ENCODE measurements at regions not wholly inside any gene's neighbourhood (a gene's known extent, or its start where the extent isn't known, plus 50 kb on each side); places are given as distances from the start of the nearest gene placed in this dataset.

GRCh38 chr9:7871977-7872730 is 72.6 kb upstream of the DMAC1 start:
- H3K4me1 ChIP-seq, result no peaks in the 10 kb centered on the region
- BruUV-seq (replicated peaks), result no TSS peak
- no peak overlapping the region for H3K27ac Mint-ChIP-seq (ENCODE audit: unreplicated experiment)
- ChIA-PET POLR2A (no interaction called here), CTCF (no interaction called here)
- H3K4me1 Mint-ChIP-seq (ENCODE audit: low read depth, unreplicated experiment), result no peaks in the 10 kb centered on the region
- H3K27me3 ChIP-seq (replicated peaks; ENCODE audit: control insufficient read depth, insufficient read depth, low read length), result no peaks in the 10 kb centered on the region
- H3K9me3 ChIP-seq, result no peaks in the 10 kb centered on the region
- H3K9me3 Mint-ChIP-seq (ENCODE audit: unreplicated experiment), result peaks cover 13% of the 10 kb centered on the region
- H3K4me3 Mint-ChIP-seq (ENCODE audit: unreplicated experiment), result no peak overlapping the region
- DNase-seq, result no peak
- H3K4me3 ChIP-seq (ENCODE audit: low read depth, low read length), result no peak overlapping the region
- intact Hi-C loops (cut with micrococcal nuclease; ENCODE audit: unreplicated experiment), result no loop called here
- no peaks in the 10 kb centered on the region for H3K27me3 Mint-ChIP-seq (ENCODE audit: insufficient read depth, unreplicated experiment)
- H3K36me3 Mint-ChIP-seq (ENCODE audit: insufficient read depth, unreplicated experiment), result no peaks in the 10 kb centered on the region
- no peaks in the 10 kb centered on the region for H3K36me3 ChIP-seq (ENCODE audit: control insufficient read depth, insufficient read depth, low read length)
- TF ChIP-seq, protein P1, sequence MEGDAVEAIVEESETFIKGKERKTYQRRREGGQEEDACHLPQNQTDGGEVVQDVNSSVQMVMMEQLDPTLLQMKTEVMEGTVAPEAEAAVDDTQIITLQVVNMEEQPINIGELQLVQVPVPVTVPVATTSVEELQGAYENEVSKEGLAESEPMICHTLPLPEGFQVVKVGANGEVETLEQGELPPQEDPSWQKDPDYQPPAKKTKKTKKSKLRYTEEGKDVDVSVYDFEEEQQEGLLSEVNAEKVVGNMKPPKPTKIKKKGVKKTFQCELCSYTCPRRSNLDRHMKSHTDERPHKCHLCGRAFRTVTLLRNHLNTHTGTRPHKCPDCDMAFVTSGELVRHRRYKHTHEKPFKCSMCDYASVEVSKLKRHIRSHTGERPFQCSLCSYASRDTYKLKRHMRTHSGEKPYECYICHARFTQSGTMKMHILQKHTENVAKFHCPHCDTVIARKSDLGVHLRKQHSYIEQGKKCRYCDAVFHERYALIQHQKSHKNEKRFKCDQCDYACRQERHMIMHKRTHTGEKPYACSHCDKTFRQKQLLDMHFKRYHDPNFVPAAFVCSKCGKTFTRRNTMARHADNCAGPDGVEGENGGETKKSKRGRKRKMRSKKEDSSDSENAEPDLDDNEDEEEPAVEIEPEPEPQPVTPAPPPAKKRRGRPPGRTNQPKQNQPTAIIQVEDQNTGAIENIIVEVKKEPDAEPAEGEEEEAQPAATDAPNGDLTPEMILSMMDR (IDR thresholded peaks at IDR 0.05; ENCODE audit: insufficient read depth in 1 of 2, low read depth in 1 of 2, low read length in 1 of 2, severe bottlenecking in 1 of 2, unreplicated experiment in 1 of 2), result no peak

DNA sequence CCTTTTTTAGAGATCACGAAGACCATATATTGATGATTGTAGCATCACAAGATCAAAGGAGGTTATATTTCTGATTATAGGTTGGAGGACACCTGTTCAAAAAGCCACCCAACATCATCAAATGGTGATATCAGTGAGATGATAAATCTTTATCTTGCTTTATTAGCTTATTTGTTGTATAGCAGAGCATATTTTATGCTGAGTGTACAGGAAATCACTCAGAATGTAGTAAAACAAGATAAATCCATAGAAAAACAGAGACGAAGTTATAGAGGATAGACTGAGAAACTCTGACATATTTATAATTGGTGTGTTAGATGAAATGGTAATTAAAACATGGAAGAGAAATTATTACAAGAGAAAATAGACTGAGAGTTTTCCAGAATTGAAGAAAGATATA is 69.8 kb upstream of the DMAC1 start:
- Histone ChIP-seq H3K9me3 (no peaks in the 10 kb centered on the region), H3K36me3 (ENCODE audit: control insufficient read depth, insufficient read depth, low read length) (no peaks in the 10 kb centered on the region), H3K27me3 (replicated peaks; ENCODE audit: control insufficient read depth, insufficient read depth, low read length) (no peaks in the 10 kb centered on the region), H3K4me1 (no peaks in the 10 kb centered on the region), H3K4me3 (ENCODE audit: low read depth, low read length) (no peak overlapping the region)
- Mint-ChIP-seq H3K27ac (ENCODE audit: unreplicated experiment) (no peak overlapping the region), H3K4me3 (ENCODE audit: unreplicated experiment) (no peak overlapping the region), H3K36me3 (ENCODE audit: insufficient read depth, unreplicated experiment) (no peaks in the 10 kb centered on the region), H3K27me3 (ENCODE audit: insufficient read depth, unreplicated experiment) (no peaks in the 10 kb centered on the region), H3K4me1 (ENCODE audit: low read depth, unreplicated experiment) (no peaks in the 10 kb centered on the region), H3K9me3 (ENCODE audit: unreplicated experiment) (peaks cover 13% of the 10 kb centered on the region)
- no TSS peak for BruUV-seq (replicated peaks)
- CTCF ChIA-PET, result no interaction called here
- TF ChIP-seq, protein P1 (IDR thresholded peaks at IDR 0.05; ENCODE audit: insufficient read depth in 1 of 2, low read depth in 1 of 2, low read length in 1 of 2, severe bottlenecking in 1 of 2, unreplicated experiment in 1 of 2), result no peak
- intact Hi-C loops (cut with micrococcal nuclease; ENCODE audit: unreplicated experiment), result no loop called here
- POLR2A ChIA-PET, result no interaction called here
- no peak for DNase-seq

- TF ChIP-seq, protein P1 (IDR thresholded peaks at IDR 0.05; ENCODE audit: insufficient read depth in 1 of 2, low read depth in 1 of 2, low read length in 1 of 2, severe bottlenecking in 1 of 2, unreplicated experiment in 1 of 2), result no peak
- Mint-ChIP-seq H3K4me3 (ENCODE audit: unreplicated experiment) (no peak overlapping the region), H3K4me1 (ENCODE audit: low read depth, unreplicated experiment) (no peaks in the 10 kb centered on the region), H3K27me3 (ENCODE audit: insufficient read depth, unreplicated experiment) (no peaks in the 10 kb centered on the region), H3K27ac (ENCODE audit: unreplicated experiment) (no peak overlapping the region), H3K36me3 (ENCODE audit: insufficient read depth, unreplicated experiment) (no peaks in the 10 kb centered on the region), H3K9me3 (ENCODE audit: unreplicated experiment) (peaks cover 10% of the 10 kb centered on the region)
- Histone ChIP-seq H3K36me3 (ENCODE audit: control insufficient read depth, insufficient read depth, low read length) (no peaks in the 10 kb centered on the region), H3K4me1 (no peaks in the 10 kb centered on the region), H3K27me3 (replicated peaks; ENCODE audit: control insufficient read depth, insufficient read depth, low read length) (no peaks in the 10 kb centered on the region), H3K4me3 (ENCODE audit: low read depth, low read length) (no peak overlapping the region), H3K9me3 (no peaks in the 10 kb centered on the region)
- CTCF ChIA-PET, result no interaction called here
- POLR2A ChIA-PET, result no interaction called here
- intact Hi-C loops (cut with micrococcal nuclease; ENCODE audit: unreplicated experiment), result no loop called here
- BruUV-seq (replicated peaks), result no TSS peak
- no peak for DNase-seq
Observed at GRCh38 chr9:7862170-7862569, 62.6 kb upstream of the DMAC1 start.
